ENCODE measurements at regions not wholly inside any gene's neighbourhood (a gene's known extent, or its start where the extent isn't known, plus 50 kb on each side); places are given as distances from the start of the nearest gene placed in this dataset.

- DNase-seq (ENCODE audit: low spot score): no peak
Measured at GRCh38 chr12:13595536-13596443, 385.6 kb downstream of the GRIN2B start.

- no peak for DNase-seq (ENCODE audit: low spot score)
Measured at GRCh38 chr12:13594731-13595514, 386.5 kb downstream of the GRIN2B start.

GRCh38 chr12:13592063-13592942 lies 389.1 kb downstream of the GRIN2B start:
- no peak for DNase-seq (ENCODE audit: low spot score)

GRCh38 chr12:13591488-13591887 lies 389.9 kb downstream of the GRIN2B start:
- no peak for DNase-seq (ENCODE audit: low spot score)

- no peak for DNase-seq (ENCODE audit: low spot score)
Measured at GRCh38 chr12:13591059-13591458, 390.3 kb downstream of the GRIN2B start.

- DNase-seq (ENCODE audit: low spot score): no peak
Measured at GRCh38 chr12:13588574-13588973, 392.0 kb downstream of the EMP1 start.

- no peak for DNase-seq (ENCODE audit: low spot score)
Measured at GRCh38 chr12:13587721-13588390, 391.3 kb downstream of the EMP1 start.

- no peak for DNase-seq (ENCODE audit: low spot score)
Measured at GRCh38 chr12:13586361-13586760, 389.8 kb downstream of the EMP1 start.

GRCh38 chr12:13584541-13584940 lies 388.0 kb downstream of the EMP1 start:
- no peak for DNase-seq (ENCODE audit: low spot score)

- DNase-seq (ENCODE audit: low spot score): no peak
Measured at GRCh38 chr12:13583630-13584029, 387.1 kb downstream of the EMP1 start.

GRCh38 chr12:13582421-13582820 lies 385.9 kb downstream of the EMP1 start:
- DNase-seq (ENCODE audit: low spot score): no peak

- no peak for DNase-seq (ENCODE audit: low spot score)
Measured at GRCh38 chr12:13581031-13581430, 384.5 kb downstream of the EMP1 start.

- DNase-seq (ENCODE audit: low spot score): no peak
Measured at GRCh38 chr12:13580206-13580605, 383.7 kb downstream of the EMP1 start.

GRCh38 chr12:13576935-13577500 lies 380.5 kb downstream of the EMP1 start:
- DNase-seq (ENCODE audit: low spot score): no peak

- peak; percentile 39 for DNase-seq (ENCODE audit: low spot score)
Measured at GRCh38 chr12:13573698-13574321, 377.3 kb downstream of the EMP1 start.

GRCh38 chr12:13571035-13571434 lies 374.5 kb downstream of the EMP1 start:
- no peak for DNase-seq (ENCODE audit: low spot score)

- no peak for DNase-seq (ENCODE audit: low spot score)
Measured at GRCh38 chr12:13570005-13570694, 373.6 kb downstream of the EMP1 start.

- DNase-seq (ENCODE audit: low spot score): no peak
Measured at GRCh38 chr12:13566292-13566691, 369.8 kb downstream of the EMP1 start.

- DNase-seq (ENCODE audit: low spot score): no peak
Measured at GRCh38 chr12:13564266-13564810, 367.8 kb downstream of the EMP1 start.

GRCh38 chr12:13563743-13564125 lies 367.2 kb downstream of the EMP1 start:
- DNase-seq (ENCODE audit: low spot score): no peak

Measured in H4 (cell line).